ENCODE measurements at regions not wholly inside any gene's neighbourhood (a gene's known extent, or its start where the extent isn't known, plus 50 kb on each side); places are given as distances from the start of the nearest gene placed in this dataset.

DNA sequence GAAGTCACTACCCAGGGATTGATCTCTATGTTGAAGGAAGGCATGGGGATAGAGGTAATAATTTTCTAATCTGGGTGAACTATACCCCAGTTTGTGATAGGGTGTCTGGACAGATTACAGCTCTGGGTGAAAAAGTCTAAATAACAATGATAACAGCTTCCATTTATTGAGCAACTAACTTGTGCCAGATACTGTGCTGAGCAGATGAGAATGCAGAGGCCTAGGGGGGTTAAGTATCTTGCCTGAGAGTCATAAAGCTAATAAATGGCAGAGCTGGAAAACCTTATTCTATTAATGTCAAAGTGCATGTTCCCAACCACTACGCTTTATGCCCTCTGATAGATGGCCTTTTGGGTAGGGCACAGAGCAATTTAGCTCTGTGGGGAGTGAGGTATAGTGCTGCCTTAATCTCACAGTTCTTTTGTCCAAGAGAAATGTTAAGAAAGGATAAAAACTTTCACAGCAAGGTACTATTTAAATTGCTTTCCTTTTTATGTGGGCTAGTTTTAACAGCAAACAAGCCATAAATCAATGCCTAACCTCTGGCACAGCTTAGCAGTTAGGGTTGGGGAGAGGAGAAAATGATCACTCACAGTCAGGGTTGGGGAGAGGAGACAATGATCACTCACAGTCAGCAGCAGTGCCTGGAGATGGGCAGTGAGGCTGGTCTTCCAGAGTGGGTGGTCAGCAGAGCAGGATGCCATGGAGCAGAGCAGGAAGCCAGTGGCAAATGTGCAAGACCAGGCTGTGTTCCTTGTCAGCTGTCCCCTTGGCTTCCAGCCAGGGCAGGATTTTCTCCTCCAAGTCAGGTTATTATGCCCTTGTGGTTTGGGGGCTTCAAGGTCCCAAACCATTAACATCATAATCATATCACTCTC lies 187.0 kb downstream of the CARTPT start:
- peaks cover 14% of the 10 kb centered on the region for H3K4me1 ChIP-seq (ENCODE audit: control insufficient read depth, insufficient read depth, low read length)
- no peaks in the 10 kb centered on the region for H3K36me3 ChIP-seq (ENCODE audit: control insufficient read depth, insufficient read depth, low read length)
- H3K9ac ChIP-seq (ENCODE audit: low read length), result no peak overlapping the region
- H3K27ac ChIP-seq (ENCODE audit: low read depth, low read length), result no peak overlapping the region
- no peaks in the 10 kb centered on the region for H3K27me3 ChIP-seq (ENCODE audit: control insufficient read depth, insufficient read depth, low read length)
- no peak overlapping the region for H3K4me3 ChIP-seq (ENCODE audit: low read length)

DNA sequence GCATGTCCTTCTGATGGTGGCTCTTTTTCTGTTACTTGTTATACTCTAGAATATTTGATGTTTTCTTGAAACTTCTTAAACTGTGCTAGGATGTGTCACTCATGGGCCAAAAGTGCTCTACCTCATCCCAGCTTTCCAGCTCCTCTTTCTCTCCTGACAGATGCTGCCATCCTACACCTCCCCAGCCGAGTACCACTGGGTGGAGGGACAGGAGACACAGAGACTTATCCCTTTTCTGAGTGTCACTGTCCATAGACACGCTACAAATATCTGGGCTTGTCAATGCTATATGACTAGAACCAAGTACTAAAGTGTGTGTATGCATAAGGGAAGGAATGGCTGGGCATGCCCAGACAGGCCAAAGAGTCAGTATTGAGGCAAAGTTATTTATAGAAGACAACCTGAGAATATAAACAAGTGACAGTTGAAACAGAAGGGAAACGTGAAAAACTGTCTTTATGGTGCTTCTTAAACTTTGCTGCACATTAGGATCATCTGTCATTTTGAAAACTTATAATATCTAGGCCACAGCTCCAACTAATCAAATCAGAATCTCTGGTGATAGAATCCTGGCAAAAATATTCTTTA lies 188.0 kb downstream of the CARTPT start:
- no peak overlapping the region for H3K27ac ChIP-seq (ENCODE audit: low read depth, low read length)

DNA sequence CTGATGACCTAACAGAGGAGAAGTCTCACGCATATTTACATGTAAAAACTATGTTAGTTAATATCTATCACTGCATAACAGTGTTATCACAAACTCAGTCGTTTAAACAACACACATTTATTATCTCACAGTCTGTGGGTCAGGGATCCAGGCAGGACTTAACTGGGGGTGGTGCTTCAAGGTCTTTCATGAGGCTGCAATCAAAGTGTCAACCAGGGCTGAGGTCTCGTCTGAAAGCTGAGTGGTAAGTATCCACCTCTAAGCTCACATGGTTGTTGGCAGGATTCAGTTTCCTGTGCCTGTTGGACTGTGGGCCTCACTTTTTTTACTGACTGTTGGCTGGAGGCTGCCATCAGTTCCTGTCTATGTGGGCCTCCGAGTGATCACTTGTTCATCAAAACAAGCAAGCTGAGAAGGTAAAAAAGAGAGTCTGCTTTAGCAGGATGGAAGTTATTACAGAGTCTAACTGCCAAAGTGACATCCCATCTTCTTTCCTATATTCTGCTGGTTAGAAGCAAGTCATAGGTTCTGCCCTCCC lies 188.6 kb downstream of the CARTPT start:
- Histone ChIP-seq H3K9ac (ENCODE audit: low read length) (no peak overlapping the region), H3K27ac (ENCODE audit: low read depth, low read length) (no peak overlapping the region), H3K4me1 (ENCODE audit: control insufficient read depth, insufficient read depth, low read length) (peaks cover 14% of the 10 kb centered on the region), H3K4me3 (ENCODE audit: low read length) (no peak overlapping the region), H3K36me3 (ENCODE audit: control insufficient read depth, insufficient read depth, low read length) (no peaks in the 10 kb centered on the region), H3K27me3 (ENCODE audit: control insufficient read depth, insufficient read depth, low read length) (no peaks in the 10 kb centered on the region)

More for the DNA sequence above, 188.0 kb downstream of the CARTPT start:
- no peaks in the 10 kb centered on the region for H3K27me3 ChIP-seq (ENCODE audit: control insufficient read depth, insufficient read depth, low read length)
- H3K9ac ChIP-seq (ENCODE audit: low read length), result no peak overlapping the region
- peaks cover 14% of the 10 kb centered on the region for H3K4me1 ChIP-seq (ENCODE audit: control insufficient read depth, insufficient read depth, low read length)
- no peaks in the 10 kb centered on the region for H3K36me3 ChIP-seq (ENCODE audit: control insufficient read depth, insufficient read depth, low read length)
- H3K4me3 ChIP-seq (ENCODE audit: low read length), result no peak overlapping the region

DNA sequence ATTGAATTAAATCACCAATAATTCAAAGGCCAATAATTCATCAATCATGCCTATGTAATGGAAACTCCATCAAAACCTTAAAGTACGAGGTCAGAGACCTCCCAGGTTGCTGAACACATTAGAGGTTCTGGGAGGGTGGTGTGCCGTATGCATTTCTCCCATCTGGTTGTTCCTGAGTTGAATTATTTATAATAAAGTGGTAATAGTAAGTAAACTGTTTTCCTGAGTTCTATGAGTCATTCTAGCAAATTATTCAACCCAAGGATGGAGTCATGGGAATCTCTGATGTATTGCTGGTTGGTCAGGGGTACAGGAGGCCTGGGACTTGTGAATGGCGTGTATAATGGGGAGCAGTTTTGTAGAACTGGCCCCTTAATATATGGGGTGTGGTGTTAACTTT lies 191.7 kb downstream of the CARTPT start:
- Histone ChIP-seq H3K4me1 (ENCODE audit: control insufficient read depth, insufficient read depth, low read length) (peaks cover 14% of the 10 kb centered on the region), H3K4me3 (ENCODE audit: low read length) (no peak overlapping the region), H3K27me3 (ENCODE audit: control insufficient read depth, insufficient read depth, low read length) (no peaks in the 10 kb centered on the region), H3K9ac (ENCODE audit: low read length) (no peak overlapping the region), H3K27ac (ENCODE audit: low read depth, low read length) (no peak overlapping the region), H3K36me3 (ENCODE audit: control insufficient read depth, insufficient read depth, low read length) (no peaks in the 10 kb centered on the region)

DNA sequence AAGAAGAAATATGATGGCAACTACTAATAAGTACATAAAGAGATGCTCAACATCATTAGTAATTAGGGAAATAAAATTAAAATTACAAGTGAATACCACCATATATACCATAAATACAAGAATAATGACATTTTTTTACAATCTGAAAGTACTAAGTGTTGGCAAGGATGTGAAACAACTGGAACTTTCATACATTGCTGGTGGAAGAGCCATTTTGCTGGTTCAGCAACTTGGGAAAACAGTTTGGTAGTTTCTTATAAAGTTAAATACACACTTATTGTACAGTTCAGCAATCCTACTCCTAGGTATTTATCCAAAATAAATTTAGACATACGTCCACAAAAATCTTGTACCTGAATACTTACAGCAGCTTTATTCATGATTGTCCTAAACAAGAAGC lies 192.9 kb downstream of the CARTPT start:
- Histone ChIP-seq H3K4me1 (ENCODE audit: control insufficient read depth, insufficient read depth, low read length) (peaks cover 5% of the 10 kb centered on the region), H3K36me3 (ENCODE audit: control insufficient read depth, insufficient read depth, low read length) (no peaks in the 10 kb centered on the region), H3K27ac (ENCODE audit: low read depth, low read length) (no peak overlapping the region), H3K4me3 (ENCODE audit: low read length) (no peak overlapping the region), H3K27me3 (ENCODE audit: control insufficient read depth, insufficient read depth, low read length) (no peaks in the 10 kb centered on the region), H3K9ac (ENCODE audit: low read length) (no peak overlapping the region)

DNA sequence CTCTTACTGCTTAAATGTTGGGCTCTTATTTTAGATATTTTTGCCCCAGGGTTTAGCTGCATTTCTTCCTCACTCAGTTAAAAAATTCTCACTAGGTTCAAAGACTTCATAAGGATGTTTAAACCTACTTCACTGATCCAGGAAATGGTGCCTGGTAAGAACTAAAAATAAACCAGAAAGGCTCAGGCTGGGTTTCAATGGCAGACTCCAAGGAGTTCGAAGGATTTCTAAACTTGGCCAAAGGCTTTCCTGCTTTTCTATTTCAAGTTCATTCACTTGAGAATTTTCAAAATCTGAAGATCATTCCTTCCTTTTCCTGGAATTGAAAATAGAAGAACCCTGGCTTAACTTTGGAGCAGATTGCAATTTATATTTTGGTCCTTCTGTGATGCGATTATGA lies 193.0 kb upstream of the MAP1B start:
- H3K4me3 ChIP-seq (ENCODE audit: low read length), result no peak overlapping the region
- no peaks in the 10 kb centered on the region for H3K36me3 ChIP-seq (ENCODE audit: control insufficient read depth, insufficient read depth, low read length)
- H3K27ac ChIP-seq (ENCODE audit: low read depth, low read length), result no peak overlapping the region
- no peaks in the 10 kb centered on the region for H3K4me1 ChIP-seq (ENCODE audit: control insufficient read depth, insufficient read depth, low read length)
- H3K27me3 ChIP-seq (ENCODE audit: control insufficient read depth, insufficient read depth, low read length), result no peaks in the 10 kb centered on the region
- no peak overlapping the region for H3K9ac ChIP-seq (ENCODE audit: low read length)

DNA sequence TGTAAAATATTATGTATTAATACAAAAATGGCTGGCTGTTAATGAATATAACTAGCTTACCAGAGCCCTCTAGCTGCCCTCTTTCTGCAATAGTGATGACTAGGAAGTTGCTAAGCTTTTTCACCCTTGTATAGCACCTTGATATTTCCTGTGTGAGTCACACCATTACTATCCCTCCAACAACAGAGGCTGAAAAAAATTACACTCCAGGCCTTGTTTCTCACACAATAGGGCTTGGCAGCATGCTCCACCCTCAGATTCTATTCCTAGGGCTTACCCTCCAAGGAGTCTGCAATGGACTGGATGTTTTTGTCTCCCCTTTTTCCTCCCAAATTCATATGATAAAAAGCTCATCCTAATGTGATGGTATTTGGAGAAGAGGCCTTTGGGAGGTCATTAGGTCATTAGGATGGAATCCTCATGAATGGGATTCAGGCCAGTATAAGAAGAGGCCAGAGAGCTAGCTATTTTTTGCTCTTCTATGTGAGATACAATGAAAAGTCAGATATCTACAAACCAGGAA lies 184.6 kb upstream of the MAP1B start:
- H3K27me3 ChIP-seq (ENCODE audit: control insufficient read depth, insufficient read depth, low read length), result no peaks in the 10 kb centered on the region
- H3K4me1 ChIP-seq (ENCODE audit: control insufficient read depth, insufficient read depth, low read length), result peaks cover 9% of the 10 kb centered on the region
- H3K9ac ChIP-seq (ENCODE audit: low read length), result no peak overlapping the region
- no peak overlapping the region for H3K27ac ChIP-seq (ENCODE audit: low read depth, low read length)
- no peaks in the 10 kb centered on the region for H3K36me3 ChIP-seq (ENCODE audit: control insufficient read depth, insufficient read depth, low read length)
- no peak overlapping the region for H3K4me3 ChIP-seq (ENCODE audit: low read length)

DNA sequence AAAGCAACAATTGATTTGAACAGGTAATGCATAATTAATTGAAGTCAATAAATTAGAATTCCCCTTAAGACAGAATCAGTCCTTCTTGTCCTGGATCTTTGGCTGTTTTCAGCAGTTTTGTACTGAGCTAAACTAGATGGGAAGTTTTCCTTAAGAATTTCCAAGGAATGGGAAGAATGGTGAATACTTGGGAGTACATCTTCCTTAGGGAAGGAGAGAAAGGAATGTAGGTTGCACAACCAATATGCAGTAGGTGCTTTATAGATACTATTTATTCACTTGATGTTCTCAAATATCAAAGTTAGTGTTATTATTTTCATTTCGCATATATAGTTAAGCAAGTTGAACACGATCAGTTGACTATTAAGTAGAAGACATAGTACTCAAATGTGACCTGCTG lies 183.5 kb upstream of the MAP1B start:
- no peaks in the 10 kb centered on the region for H3K36me3 ChIP-seq (ENCODE audit: control insufficient read depth, insufficient read depth, low read length)
- H3K9ac ChIP-seq (ENCODE audit: low read length), result no peak overlapping the region
- no peak overlapping the region for H3K4me3 ChIP-seq (ENCODE audit: low read length)
- H3K27ac ChIP-seq (ENCODE audit: low read depth, low read length), result no peak overlapping the region
- no peaks in the 10 kb centered on the region for H3K27me3 ChIP-seq (ENCODE audit: control insufficient read depth, insufficient read depth, low read length)
- peaks cover 9% of the 10 kb centered on the region for H3K4me1 ChIP-seq (ENCODE audit: control insufficient read depth, insufficient read depth, low read length)

DNA sequence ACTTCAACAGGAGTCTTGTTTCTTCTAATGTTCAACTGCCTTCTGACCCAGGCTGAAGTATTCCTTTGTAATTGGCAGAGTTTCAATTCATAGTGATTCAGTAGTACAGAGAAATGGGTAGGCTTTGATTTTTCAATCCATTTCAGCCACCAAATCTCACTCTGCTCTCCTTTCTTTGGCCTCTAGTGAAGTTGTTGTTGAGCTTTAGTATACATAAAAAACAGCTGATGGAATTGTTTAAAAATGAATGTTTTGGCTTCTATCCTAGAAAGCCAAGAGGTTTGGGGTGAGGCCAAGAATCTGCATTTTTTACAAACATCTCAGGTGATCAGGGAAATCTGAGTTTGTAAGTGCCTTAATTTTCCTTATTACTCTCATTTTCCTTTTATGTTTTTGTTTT lies 182.9 kb upstream of the MAP1B start:
- H3K4me1 ChIP-seq (ENCODE audit: control insufficient read depth, insufficient read depth, low read length), result peaks cover 9% of the 10 kb centered on the region
- H3K9ac ChIP-seq (ENCODE audit: low read length), result no peak overlapping the region
- H3K36me3 ChIP-seq (ENCODE audit: control insufficient read depth, insufficient read depth, low read length), result no peaks in the 10 kb centered on the region
- H3K27ac ChIP-seq (ENCODE audit: low read depth, low read length), result no peak overlapping the region
- H3K27me3 ChIP-seq (ENCODE audit: control insufficient read depth, insufficient read depth, low read length), result no peaks in the 10 kb centered on the region
- no peak overlapping the region for H3K4me3 ChIP-seq (ENCODE audit: low read length)

DNA sequence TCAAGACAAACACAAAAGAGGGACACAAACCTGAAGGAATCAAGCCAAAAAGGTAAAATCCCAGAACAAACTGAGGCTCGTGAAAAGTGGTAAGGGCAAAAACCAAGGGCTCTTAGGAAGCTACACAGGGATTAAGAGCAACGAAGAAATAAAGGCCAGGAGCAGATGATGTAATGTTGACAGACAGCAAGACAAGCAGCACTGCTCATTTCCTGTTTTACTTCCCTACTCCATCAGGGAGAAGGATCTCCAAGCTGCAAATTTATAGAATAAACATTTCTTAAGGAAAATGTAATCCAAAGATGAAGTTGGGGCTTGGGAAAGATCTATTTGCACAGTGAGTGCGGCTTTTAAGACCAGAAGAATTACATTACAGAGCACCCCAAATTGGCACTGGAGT lies 182.3 kb upstream of the MAP1B start:
- Histone ChIP-seq H3K27ac (ENCODE audit: low read depth, low read length) (peak overlapping the region; percentile 10), H3K9ac (ENCODE audit: low read length) (no peak overlapping the region), H3K27me3 (ENCODE audit: control insufficient read depth, insufficient read depth, low read length) (no peaks in the 10 kb centered on the region), H3K4me1 (ENCODE audit: control insufficient read depth, insufficient read depth, low read length) (peaks cover 9% of the 10 kb centered on the region), H3K36me3 (ENCODE audit: control insufficient read depth, insufficient read depth, low read length) (no peaks in the 10 kb centered on the region), H3K4me3 (ENCODE audit: low read length) (no peak overlapping the region)

DNA sequence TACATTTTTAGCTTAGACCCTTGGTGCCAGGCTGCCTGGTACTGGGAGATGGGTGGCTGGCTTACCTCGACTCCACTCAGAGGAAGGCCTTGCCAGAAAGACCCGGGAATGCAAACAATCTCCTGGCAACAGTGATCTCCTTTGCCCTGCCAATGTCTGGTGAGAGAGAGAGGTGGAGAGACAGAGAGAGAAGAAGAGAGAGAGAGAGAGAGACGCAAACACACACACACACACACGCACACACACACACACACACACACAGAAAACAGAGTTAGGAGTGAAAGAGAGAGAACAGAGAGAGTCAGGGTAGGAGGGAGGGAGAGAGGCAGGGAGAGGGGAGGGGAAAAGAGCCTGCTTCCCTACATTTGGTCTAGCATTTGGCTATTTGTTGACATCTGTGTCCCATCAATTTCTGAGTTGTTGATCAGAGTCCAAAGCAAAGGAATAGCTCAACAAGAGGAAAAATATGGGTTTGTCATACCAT lies 181.6 kb upstream of the MAP1B start:
- Histone ChIP-seq H3K27me3 (ENCODE audit: control insufficient read depth, insufficient read depth, low read length) (no peaks in the 10 kb centered on the region), H3K9ac (ENCODE audit: low read length) (no peak overlapping the region), H3K4me1 (ENCODE audit: control insufficient read depth, insufficient read depth, low read length) (peaks cover 9% of the 10 kb centered on the region), H3K36me3 (ENCODE audit: control insufficient read depth, insufficient read depth, low read length) (no peaks in the 10 kb centered on the region), H3K27ac (ENCODE audit: low read depth, low read length) (no peak overlapping the region), H3K4me3 (ENCODE audit: low read length) (no peak overlapping the region)

DNA sequence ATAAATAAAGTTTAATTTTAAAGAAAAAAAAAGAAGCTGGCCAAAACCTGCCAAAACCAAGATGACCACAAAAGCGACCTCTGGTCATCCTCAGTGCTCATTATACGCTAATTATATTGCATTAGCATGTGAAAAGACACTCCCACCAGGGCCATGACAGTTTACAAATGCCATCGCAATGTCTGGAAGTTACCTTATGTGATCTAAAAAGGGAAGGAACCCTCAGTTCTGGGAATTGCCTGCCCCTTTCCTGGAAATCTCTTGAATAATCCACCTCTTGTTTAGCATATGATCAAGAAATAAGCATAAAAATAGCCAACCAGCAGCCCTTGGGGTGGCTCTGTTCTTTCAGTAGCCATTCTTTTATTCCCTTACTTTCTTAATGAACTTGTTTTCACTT lies 178.3 kb upstream of the MAP1B start:
- H3K27ac ChIP-seq (ENCODE audit: low read depth, low read length), result no peak overlapping the region
- no peaks in the 10 kb centered on the region for H3K36me3 ChIP-seq (ENCODE audit: control insufficient read depth, insufficient read depth, low read length)
- H3K27me3 ChIP-seq (ENCODE audit: control insufficient read depth, insufficient read depth, low read length), result no peaks in the 10 kb centered on the region
- no peak overlapping the region for H3K4me3 ChIP-seq (ENCODE audit: low read length)
- peaks cover 7% of the 10 kb centered on the region for H3K4me1 ChIP-seq (ENCODE audit: control insufficient read depth, insufficient read depth, low read length)
- no peak overlapping the region for H3K9ac ChIP-seq (ENCODE audit: low read length)
